ENCODE measurements at regions not wholly inside any gene's neighbourhood (a gene's known extent, or its start where the extent isn't known, plus 50 kb on each side); places are given as distances from the start of the nearest gene placed in this dataset.

GRCh38 chr2:209095432-209095831 lies 328.4 kb upstream of the MAP2 start:
- Histone ChIP-seq H3K4me3 (no peak overlapping the region), H3K36me3 (no peaks in the 10 kb centered on the region), H3K27ac (no peak overlapping the region), H3K4me1 (no peaks in the 10 kb centered on the region), H3K9me3 (no peaks in the 10 kb centered on the region), H3K27me3 (no peaks in the 10 kb centered on the region)
- no peak for TF ChIP-seq CTCF (IDR thresholded peaks at IDR 0.05)
- intact Hi-C loops (cut with DNase I; ENCODE audit: low total_unique reads): no loop called here
- no peak for DNase-seq

GRCh38 chr2:209097168-209097567 lies 326.7 kb upstream of the MAP2 start:
- Histone ChIP-seq H3K4me3 (no peak overlapping the region), H3K36me3 (no peaks in the 10 kb centered on the region), H3K4me1 (no peaks in the 10 kb centered on the region), H3K27me3 (no peaks in the 10 kb centered on the region), H3K27ac (no peak overlapping the region), H3K9me3 (no peaks in the 10 kb centered on the region)
- DNase-seq: no peak
- intact Hi-C loops (cut with DNase I; ENCODE audit: low total_unique reads): no loop called here
- no peak for TF ChIP-seq CTCF (IDR thresholded peaks at IDR 0.05)

- Histone ChIP-seq H3K4me1 (no peaks in the 10 kb centered on the region), H3K36me3 (no peaks in the 10 kb centered on the region), H3K27ac (no peak overlapping the region), H3K4me3 (no peak overlapping the region), H3K9me3 (no peaks in the 10 kb centered on the region), H3K27me3 (no peaks in the 10 kb centered on the region)
- no peak for DNase-seq
- intact Hi-C loops (cut with DNase I; ENCODE audit: low total_unique reads): no loop called here
- TF ChIP-seq CTCF (IDR thresholded peaks at IDR 0.05): no peak
These were observed 321.5 kb upstream of the MAP2 start for GRCh38 chr2:209102319-209102718.

- no peaks in the 10 kb centered on the region for H3K9me3 ChIP-seq
- H3K27me3 ChIP-seq: no peaks in the 10 kb centered on the region
- H3K27ac ChIP-seq: no peak overlapping the region
- H3K4me3 ChIP-seq: no peak overlapping the region
- no peak for DNase-seq
- no peaks in the 10 kb centered on the region for H3K4me1 ChIP-seq
- H3K36me3 ChIP-seq: no peaks in the 10 kb centered on the region
- intact Hi-C loops (cut with DNase I; ENCODE audit: low total_unique reads): no loop called here
- TF ChIP-seq CTCF (IDR thresholded peaks at IDR 0.05): no peak
These were observed 310.8 kb upstream of the MAP2 start for GRCh38 chr2:209113026-209113425.

- Histone ChIP-seq H3K27me3 (no peaks in the 10 kb centered on the region), H3K36me3 (no peaks in the 10 kb centered on the region), H3K9me3 (no peaks in the 10 kb centered on the region), H3K4me3 (no peak overlapping the region), H3K4me1 (no peaks in the 10 kb centered on the region), H3K27ac (no peak overlapping the region)
- intact Hi-C loops (cut with DNase I; ENCODE audit: low total_unique reads): no loop called here
- TF ChIP-seq CTCF (IDR thresholded peaks at IDR 0.05): no peak
- no peak for DNase-seq
These were observed 309.1 kb upstream of the MAP2 start for GRCh38 chr2:209114588-209115240.

GRCh38 chr2:209121691-209122090 lies 302.2 kb upstream of the MAP2 start:
- H3K4me1 ChIP-seq: no peaks in the 10 kb centered on the region
- TF ChIP-seq CTCF (IDR thresholded peaks at IDR 0.05): no peak
- no peaks in the 10 kb centered on the region for H3K36me3 ChIP-seq
- H3K27me3 ChIP-seq: no peaks in the 10 kb centered on the region
- H3K9me3 ChIP-seq: no peaks in the 10 kb centered on the region
- no peak overlapping the region for H3K4me3 ChIP-seq
- intact Hi-C loops (cut with DNase I; ENCODE audit: low total_unique reads): no loop called here
- DNase-seq: no peak
- H3K27ac ChIP-seq: no peak overlapping the region

Measured in tibial artery (tissue), 4 donors.